GM23248 (cell line): ENCODE measurements at regions not wholly inside any gene's neighbourhood (a gene's known extent, or its start where the extent isn't known, plus 50 kb on each side); places are given as distances from the start of the nearest gene placed in this dataset.

Experiments used
- DNase-seq: peaks from one replicate; pipeline ENCODE4 v3.0.0-alpha.2; 2015
- H2AFZ ChIP-seq: fragments of 200-600 bp; sonication (generic); 2 replicates; pipeline ENCODE4 v1.6.1; 2016; ENCODE audit warnings: antibody characterized with exemption
- H3F3A ChIP-seq: fragments of 200-600 bp; sonication (generic); 2 replicates; pipeline ENCODE4 v1.6.1; 2016; ENCODE audit warnings: mild to moderate bottlenecking, antibody characterized with exemption, mixed run types; ENCODE audit not compliant: insufficient read depth
- H3K27ac ChIP-seq: fragments of 200-600 bp; sonication (generic); 2 replicates; pipeline ENCODE4 v1.5.1; 2016; ENCODE audit warnings: mild to moderate bottlenecking
- H3K27me3 ChIP-seq: fragments of 200-600 bp; sonication (generic); replicated peaks from 2 replicates; pipeline ENCODE4 v1.6.1; 2016; ENCODE audit warnings: mild to moderate bottlenecking; ENCODE audit not compliant: insufficient read depth
- H3K36me3 ChIP-seq: fragments of 200-600 bp; sonication (generic); 2 replicates; pipeline ENCODE4 v1.6.1; 2016; ENCODE audit warnings: low read depth, mild to moderate bottlenecking
- H3K4me1 ChIP-seq: fragments of 200-600 bp; sonication (generic); 2 replicates; pipeline ENCODE4 v1.6.1; 2016; ENCODE audit warnings: mild to moderate bottlenecking; ENCODE audit not compliant: insufficient read depth
- H3K4me2 ChIP-seq: fragments of 200-600 bp; sonication (generic); one replicate; pipeline ENCODE4 v1.6.1; 2016; ENCODE audit warnings: mild to moderate bottlenecking; ENCODE audit not compliant: unreplicated experiment
- H3K4me3 ChIP-seq: fragments of 200-600 bp; sonication (generic); 2 replicates; pipeline ENCODE4 v1.5.1; 2016; ENCODE audit warnings: mild to moderate bottlenecking
- H3K79me2 ChIP-seq: fragments of 200-600 bp; sonication (generic); 2 replicates; pipeline ENCODE4 v1.6.1; 2016; ENCODE audit warnings: mild to moderate bottlenecking; ENCODE audit not compliant: insufficient read depth
- H3K9ac ChIP-seq: fragments of 200-600 bp; sonication (generic); 2 replicates; pipeline ENCODE4 v1.6.1; 2016; ENCODE audit warnings: mild to moderate bottlenecking
- H3K9me2 ChIP-seq: fragments of 200-600 bp; sonication (generic); 2 replicates; pipeline ENCODE4 v1.6.1; 2016; ENCODE audit warnings: mixed run types, mild to moderate bottlenecking, moderate library complexity; ENCODE audit not compliant: insufficient read depth
- H3K9me3 ChIP-seq: fragments of 200-600 bp; sonication (generic); one replicate; pipeline ENCODE4 v1.6.1; 2017; ENCODE audit warnings: low read depth
- H4K20me1 ChIP-seq: fragments of 200-600 bp; sonication (generic); 2 replicates; pipeline ENCODE4 v1.6.0; 2016; ENCODE audit not compliant: insufficient read depth
- EZH2 ChIP-seq: fragments of 200-600 bp; sonication (generic); IDR thresholded peaks from 2 replicates; pipeline ENCODE4 v1.6.1; 2018; ENCODE audit warnings: antibody characterized with exemption, mild to moderate bottlenecking; ENCODE audit not compliant: insufficient read depth, poor library complexity, severe bottlenecking
- EZH2phosphoT487 ChIP-seq: fragments of 200-600 bp; sonication (generic); IDR thresholded peaks from 2 replicates; pipeline ENCODE4 v1.6.1; 2018; ENCODE audit warnings: antibody characterized with exemption, moderate library complexity, mild to moderate bottlenecking, low read depth; ENCODE audit not compliant: insufficient read depth
- WGBS, 2 experiments: methylation state at CpG; one replicate each; pipeline ENCODE4 v1.1.6; 2015 to 2017; ENCODE audit warnings: low lambda C conversion rate in 2 of 2, low coverage in 1 of 2; ENCODE audit errors: missing lambda C conversion rate in 2 of 2; 5-methylcytosine and 5-hydroxymethylcytosine counted together
- in situ Hi-C: fragments of 300-500 bp; cut with MboI; formaldehyde crosslinking; loops from 2 replicates; pipeline ENCODE4 v1.15.0; 2020

DNA sequence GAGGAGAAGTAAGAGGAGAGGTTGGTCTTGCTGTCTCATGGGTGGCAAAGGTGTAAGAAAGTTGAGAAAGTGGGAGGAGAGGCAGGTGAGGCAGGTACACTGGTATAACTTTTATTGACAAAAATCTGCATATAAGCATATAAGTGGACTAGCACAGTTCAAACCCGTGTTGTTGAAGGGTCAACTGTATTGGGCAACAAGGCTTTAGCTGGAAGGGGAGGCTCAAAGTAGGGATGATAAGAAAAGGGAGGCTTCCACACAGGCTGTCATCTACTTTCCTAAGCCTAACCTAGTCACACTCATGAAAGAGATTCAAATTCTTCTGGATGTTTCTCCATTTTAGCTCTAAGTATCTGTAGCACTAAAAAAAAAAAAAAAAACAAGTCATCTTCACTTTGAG, 188.1 kb upstream of the SEMA6D start:
- WGBS, 2 experiments = 40 to 50% methylated on average over 1 of the region's 1 CpG
- no peak for DNase-seq
- Histone ChIP-seq H3K9me2 (no peaks in the 10 kb centered on the region), H3K4me3 (no peak overlapping the region), H3K27ac (no peak overlapping the region), H3K79me2 (no peaks in the 10 kb centered on the region), H2AFZ (no peak overlapping the region), H3K4me1 (no peaks in the 10 kb centered on the region), H3K9me3 (no peaks in the 10 kb centered on the region), H4K20me1 (no peaks in the 10 kb centered on the region), H3F3A (no peaks in the 10 kb centered on the region), H3K9ac (no peak overlapping the region), H3K4me2 (no peak overlapping the region), H3K27me3 (no peaks in the 10 kb centered on the region), H3K36me3 (no peaks in the 10 kb centered on the region)
- TF ChIP-seq EZH2 (no peak), EZH2phosphoT487 (no peak)
- in situ Hi-C loops = no loop called here

DNA sequence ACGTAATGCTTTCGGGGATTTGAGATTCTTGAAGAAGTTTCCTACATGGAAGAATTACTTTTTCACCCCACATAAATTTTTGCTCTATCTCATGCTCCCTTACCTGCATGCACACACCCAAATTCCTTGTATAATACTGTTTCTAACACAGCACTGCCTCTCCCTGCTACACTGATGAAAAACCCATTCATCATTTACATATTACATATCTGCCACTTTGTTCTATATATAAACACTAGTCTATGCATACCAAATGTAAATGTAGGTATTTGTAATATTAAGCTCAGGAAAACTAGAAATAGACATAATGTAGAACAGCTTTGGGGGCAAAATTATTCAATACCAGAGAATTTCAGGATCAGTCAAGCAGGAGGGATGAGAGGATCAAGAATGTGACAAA, 182.6 kb upstream of the SEMA6D start:
- no peak overlapping the region for H3K27ac ChIP-seq
- H3K4me3 ChIP-seq = no peak overlapping the region
- H3F3A ChIP-seq = no peaks in the 10 kb centered on the region
- H3K4me2 ChIP-seq = no peak overlapping the region
- no peaks in the 10 kb centered on the region for H3K9me2 ChIP-seq
- in situ Hi-C loops = no loop called here
- DNase-seq = no peak
- H3K79me2 ChIP-seq = no peaks in the 10 kb centered on the region
- no peak overlapping the region for H3K9ac ChIP-seq
- no peaks in the 10 kb centered on the region for H3K9me3 ChIP-seq
- H4K20me1 ChIP-seq = no peaks in the 10 kb centered on the region
- TF ChIP-seq EZH2 (no peak), EZH2phosphoT487 (no peak)
- no peaks in the 10 kb centered on the region for H3K27me3 ChIP-seq
- no peaks in the 10 kb centered on the region for H3K36me3 ChIP-seq
- H2AFZ ChIP-seq = no peak overlapping the region
- 58 to 76% methylated on average over 2 of the region's 2 CpGs for WGBS, 2 experiments
- H3K4me1 ChIP-seq = no peaks in the 10 kb centered on the region

DNA sequence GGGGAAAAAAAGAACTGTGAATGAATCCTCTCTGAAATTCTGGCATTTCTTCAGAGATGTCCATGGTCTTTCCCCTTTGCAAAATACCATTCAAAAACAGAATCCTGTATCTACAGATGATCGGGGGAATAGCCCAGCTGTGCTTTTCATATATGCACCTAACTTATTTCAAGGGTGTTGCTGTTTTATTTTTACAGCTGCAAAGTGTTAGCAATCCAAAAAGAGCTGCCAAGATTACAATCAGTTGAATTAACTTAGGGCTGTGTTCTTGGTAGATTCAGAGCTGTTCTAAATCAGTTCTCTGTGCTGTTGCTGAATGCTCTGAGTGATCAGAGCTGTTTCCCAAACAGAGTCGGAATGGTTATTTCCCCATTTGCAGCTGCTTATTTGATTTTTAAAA, 175.7 kb upstream of the SEMA6D start:
- Histone ChIP-seq H3K36me3 (no peaks in the 10 kb centered on the region), H3F3A (no peaks in the 10 kb centered on the region), H3K9me3 (no peaks in the 10 kb centered on the region), H3K4me2 (no peak overlapping the region), H3K9ac (no peak overlapping the region), H3K27me3 (no peaks in the 10 kb centered on the region; the same call in 1 of the 2 replicates), H4K20me1 (no peaks in the 10 kb centered on the region), H3K27ac (no peak overlapping the region), H3K4me1 (no peaks in the 10 kb centered on the region), H2AFZ (no peak overlapping the region), H3K9me2 (no peaks in the 10 kb centered on the region), H3K79me2 (no peaks in the 10 kb centered on the region), H3K4me3 (no peak overlapping the region)
- no peak for TF ChIP-seq EZH2
- TF ChIP-seq EZH2phosphoT487 = no peak
- no peak for DNase-seq
- in situ Hi-C loops = no loop called here
- 1 to 2% methylated on average over 2 of the region's 2 CpGs for WGBS, 2 experiments

- DNase-seq = no peak
- Histone ChIP-seq H2AFZ (no peak overlapping the region), H3K4me3 (no peak overlapping the region), H3K79me2 (no peaks in the 10 kb centered on the region), H3K9ac (no peak overlapping the region), H3K27me3 (no peaks in the 10 kb centered on the region; the same call in 1 of the 2 replicates), H3K36me3 (no peaks in the 10 kb centered on the region), H3K9me3 (no peaks in the 10 kb centered on the region), H4K20me1 (no peaks in the 10 kb centered on the region), H3K4me2 (no peak overlapping the region), H3K4me1 (no peaks in the 10 kb centered on the region), H3K27ac (no peak overlapping the region), H3F3A (no peaks in the 10 kb centered on the region), H3K9me2 (no peaks in the 10 kb centered on the region)
- 17 to 30% methylated on average over 2 of the region's 2 CpGs for WGBS, 2 experiments
- in situ Hi-C loops = no loop called here
- no peak for TF ChIP-seq EZH2phosphoT487
- no peak for TF ChIP-seq EZH2
These were observed 174.9 kb upstream of the SEMA6D start for GRCh38 chr15:47542312-47542989.
